Hematopoietic multipotent progenitor cell treated with erythropoietin and hydrocortisone succinate and interleukin-3 and kit ligand, for 15 days (in vitro differentiated cells): ENCODE measurements at regions not wholly inside any gene's neighbourhood (a gene's known extent, or its start where the extent isn't known, plus 50 kb on each side); places are given as distances from the start of the nearest gene placed in this dataset.
"Not testable (repeated sequence)": the region's sequence is repeated elsewhere in the genome, so short reads cannot be mapped to it uniquely, and the experiment has no call there.

Source experiments
- DNase-seq: peaks from one replicate; pipeline ENCODE4 v3.0.0-alpha.2; 2015; ENCODE audit warnings: low spot score

GRCh38 chr15:77861997-77862635 lies 215.4 kb downstream of the TBC1D2B start:
- DNase-seq: not testable (repeated sequence)

DNA sequence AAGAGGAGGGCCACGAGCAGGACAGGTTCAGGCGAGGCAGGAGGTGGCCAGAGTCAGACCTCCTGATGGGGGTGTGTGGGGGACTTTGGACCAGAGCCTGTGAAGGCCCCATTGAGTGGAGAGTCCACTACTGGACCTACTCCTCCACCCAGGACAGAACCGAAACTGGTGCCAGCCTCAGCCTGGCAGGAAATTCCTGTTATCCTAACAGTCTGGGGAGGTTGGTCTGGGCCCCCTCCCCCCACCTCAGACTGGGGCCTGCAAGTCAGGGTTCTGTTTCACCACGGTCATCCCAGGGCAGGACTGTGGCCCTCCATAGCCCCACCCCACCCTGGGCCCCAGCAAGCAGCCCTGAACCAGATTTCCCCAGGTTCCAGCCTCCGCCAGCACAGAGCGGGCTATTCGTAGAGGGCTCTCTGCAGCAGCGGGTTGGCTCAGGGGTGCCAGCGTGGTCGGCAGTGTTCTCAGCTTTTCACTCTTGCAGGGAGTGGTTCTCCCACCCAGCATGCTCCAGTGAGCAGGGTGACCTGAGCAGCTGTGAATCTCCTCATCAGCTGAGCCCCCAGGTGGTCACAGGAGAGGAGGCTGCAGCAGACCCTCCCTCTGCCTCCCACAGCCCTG lies 217.3 kb downstream of the TBC1D2B start:
- DNase-seq: no peak

DNA sequence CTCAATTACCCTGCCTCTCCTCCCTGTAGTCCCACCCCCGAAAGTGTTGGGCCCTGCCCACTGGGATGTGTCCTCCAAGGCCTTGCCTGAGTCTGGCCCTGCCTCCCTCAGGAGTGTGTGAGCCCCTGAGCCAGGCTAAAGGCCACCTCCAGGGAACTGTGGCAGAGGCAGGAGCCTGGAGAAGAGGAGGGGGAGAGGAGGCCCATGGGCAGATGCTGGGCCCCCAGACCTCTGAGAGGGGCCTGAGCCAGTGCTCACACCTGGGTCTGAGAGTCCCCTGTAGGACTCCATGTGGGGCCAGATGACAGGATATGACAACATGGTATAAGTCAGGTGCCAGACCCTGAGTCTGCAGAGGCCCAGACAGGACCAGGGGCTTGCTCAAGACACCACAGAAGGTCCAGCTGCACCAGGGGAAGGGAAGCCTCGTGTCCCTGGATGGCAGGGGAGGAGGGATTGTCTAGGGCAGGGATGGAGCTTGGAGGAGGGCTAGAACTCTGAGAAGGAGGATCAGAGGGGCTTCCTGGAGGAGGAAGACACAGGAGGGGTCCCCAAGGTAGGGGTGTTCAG lies 217.9 kb downstream of the TBC1D2B start:
- no peak for DNase-seq

- DNase-seq: no peak
Measured at GRCh38 chr15:77858792-77859490, 218.6 kb downstream of the TBC1D2B start.

DNA sequence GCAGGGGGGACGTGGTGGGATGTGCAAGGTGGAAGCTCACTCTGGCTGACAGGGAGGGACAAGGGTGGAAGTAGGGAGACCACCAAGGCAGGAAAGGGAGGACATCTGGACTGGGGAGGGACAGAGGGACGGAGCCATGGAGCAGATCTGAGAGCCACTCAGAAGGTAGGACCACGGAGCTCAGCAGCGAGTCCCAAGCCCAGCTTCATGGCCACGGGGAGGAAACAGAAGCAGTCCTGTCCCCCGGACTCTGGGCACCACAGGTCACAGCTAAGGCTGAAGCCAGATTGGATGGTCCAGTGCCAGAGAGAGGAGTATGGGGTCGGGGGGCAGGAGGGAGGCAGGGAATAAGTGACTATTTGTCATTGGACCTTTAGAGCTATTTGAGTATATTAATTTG lies 220.1 kb downstream of the TBC1D2B start:
- DNase-seq: no peak

DNA sequence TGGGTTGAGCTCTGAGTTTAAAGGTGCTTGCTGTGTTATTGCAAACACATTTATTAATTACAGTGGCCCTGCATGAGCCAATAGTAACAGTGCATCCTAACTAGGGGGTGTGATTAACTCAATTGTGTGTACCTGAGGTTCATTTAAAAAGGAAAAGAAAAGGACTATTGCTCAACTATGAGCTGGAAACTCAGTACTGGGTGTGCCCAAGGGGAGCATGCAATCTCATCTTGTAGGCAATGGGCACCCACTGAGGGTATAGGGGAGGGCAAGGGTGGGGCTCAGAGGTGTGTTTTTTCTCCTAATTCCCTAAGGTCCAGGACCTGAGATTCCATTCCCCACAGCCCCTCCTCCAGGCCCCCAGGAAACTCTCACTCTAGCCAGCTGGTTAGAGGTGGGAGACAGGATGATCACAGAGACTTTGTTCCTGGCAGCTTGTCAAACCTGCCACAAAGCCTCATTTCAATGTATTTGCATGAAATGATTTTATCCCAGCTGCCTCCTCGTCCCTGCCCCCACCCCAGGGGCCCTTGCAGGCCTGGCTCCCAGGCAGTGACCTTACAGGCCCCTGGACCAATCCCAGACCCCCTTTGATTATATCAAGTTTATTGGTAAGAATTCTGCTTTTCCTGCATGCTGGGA lies 220.7 kb downstream of the TBC1D2B start:
- no peak for DNase-seq

GRCh38 chr15:77855871-77856270 lies 221.6 kb downstream of the TBC1D2B start:
- no peak for DNase-seq

DNA sequence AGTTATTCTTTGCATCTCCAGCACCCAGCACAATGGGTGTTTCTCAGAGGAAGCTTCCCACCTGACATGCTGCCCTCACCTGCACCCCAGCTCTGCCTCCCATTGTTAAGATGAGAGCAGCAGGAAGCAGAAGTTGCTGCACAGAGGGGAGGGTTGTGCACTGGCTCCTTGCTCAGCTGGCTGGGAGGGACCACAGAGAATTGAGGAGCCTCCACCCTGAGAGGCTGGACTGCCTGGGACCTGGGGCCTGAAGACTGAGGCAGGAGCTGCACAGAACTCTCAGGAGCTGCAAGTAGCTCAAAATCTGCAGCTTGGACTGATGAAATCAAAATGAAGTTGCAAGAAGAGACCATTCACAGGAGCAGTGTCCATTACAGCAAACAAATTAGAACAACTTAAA lies 222.3 kb upstream of the LINGO1 start:
- DNase-seq: no peak

- DNase-seq: no peak
Measured at GRCh38 chr15:77853910-77854309, 221.2 kb upstream of the LINGO1 start.

GRCh38 chr15:77853008-77853328 lies 220.3 kb upstream of the LINGO1 start:
- no peak for DNase-seq

DNA sequence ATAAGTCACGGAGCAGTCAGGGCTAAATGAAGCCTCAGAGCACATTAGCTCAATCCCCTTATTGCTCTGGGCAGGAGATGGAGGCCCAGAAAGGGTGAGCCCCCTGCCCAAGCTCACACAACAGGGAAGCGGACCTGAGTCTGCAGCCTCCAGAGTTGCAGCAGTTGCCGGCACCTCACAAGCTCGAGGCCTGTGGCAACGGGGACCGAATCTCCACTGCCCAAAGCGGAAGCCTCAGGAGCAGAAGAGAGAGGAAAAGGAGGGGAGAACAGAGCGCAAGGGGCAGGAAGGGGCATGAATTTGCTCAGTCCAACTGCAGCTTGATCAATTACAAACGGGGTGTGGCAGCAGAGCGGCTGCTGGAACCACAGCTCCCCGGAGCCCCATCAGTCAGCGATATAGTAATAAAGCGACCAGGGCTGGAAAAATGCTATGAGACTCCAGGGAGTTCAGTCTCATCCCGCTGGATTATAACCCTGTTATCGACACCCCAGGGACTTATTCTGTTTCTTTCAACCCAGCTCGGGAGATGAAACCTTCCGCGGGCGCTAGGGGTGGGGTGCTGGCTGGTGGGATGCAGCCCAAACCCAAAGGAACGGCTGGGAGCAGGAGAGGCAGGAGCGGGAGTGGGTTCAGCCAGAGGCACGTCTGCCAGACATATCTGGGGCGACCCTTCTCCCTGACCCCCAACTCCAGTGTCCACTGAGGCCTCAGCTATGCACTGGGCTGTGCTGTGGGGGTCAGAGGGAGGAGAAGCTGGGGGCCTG lies 219.7 kb upstream of the LINGO1 start:
- no peak for DNase-seq

DNA sequence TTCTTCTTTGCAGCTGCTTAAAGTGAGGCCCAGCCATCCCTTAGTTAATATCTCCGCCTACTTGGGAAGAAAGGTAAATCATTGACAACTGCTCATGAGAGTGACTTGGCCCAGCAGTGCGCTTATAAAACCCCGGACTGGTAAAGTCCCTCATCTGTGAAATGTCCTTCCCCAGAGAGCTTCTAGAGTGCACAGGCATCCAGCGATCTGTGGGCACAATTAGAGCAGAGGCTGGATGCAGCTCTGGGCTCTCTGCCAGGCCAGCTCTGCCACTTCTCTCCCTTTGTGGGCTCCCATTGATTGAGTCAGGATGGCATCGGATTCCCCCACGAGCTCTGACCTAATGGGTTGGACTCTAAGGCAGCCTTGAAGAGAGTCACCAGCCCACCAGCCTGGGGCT lies 219.0 kb upstream of the LINGO1 start:
- no peak for DNase-seq

DNA sequence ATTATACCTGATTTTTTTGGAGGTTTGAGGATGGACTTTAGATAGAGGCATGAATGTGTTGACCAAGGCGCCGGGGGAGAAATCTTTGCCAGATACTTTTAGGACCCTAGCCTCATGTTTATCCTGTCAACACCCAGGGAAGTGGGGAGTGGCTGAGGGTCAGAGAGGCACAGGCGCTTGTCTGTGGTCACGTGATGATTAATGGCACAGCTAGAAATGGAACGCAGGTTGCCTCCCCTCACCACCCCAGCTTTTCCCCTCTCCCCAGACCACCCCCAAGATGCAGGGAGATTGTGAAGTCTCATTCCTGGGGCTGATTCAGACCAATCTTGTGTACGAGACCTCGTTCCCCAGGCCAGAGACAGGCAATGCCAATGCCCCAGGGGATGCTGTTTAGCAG lies 218.4 kb upstream of the LINGO1 start:
- no peak for DNase-seq

- DNase-seq: no peak
Measured at GRCh38 chr15:77846986-77847385, 214.3 kb upstream of the LINGO1 start.

- no peak for DNase-seq
Measured at GRCh38 chr15:77846360-77846759, 213.6 kb upstream of the LINGO1 start.

GRCh38 chr15:77844798-77845446 lies 212.2 kb upstream of the LINGO1 start:
- no peak for DNase-seq

DNA sequence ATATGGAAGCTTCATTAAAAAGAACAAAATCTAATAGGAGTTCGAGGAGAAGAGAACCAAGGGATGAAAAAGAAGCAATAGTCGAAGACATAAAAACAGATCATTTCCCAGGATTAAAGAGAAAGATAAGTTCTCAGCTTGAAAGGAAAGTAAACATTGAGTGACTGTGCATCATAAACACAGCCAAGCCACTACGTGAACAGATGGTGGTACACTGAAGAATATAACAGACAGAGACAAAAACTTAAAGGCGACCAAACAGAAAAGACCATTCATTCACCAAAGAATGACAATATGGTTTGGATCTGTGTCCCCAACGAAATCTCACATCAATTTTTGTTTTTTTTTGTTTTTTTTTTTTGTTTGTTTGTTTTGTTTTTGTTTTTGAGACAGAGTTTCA lies 210.8 kb upstream of the LINGO1 start:
- no peak for DNase-seq

DNA sequence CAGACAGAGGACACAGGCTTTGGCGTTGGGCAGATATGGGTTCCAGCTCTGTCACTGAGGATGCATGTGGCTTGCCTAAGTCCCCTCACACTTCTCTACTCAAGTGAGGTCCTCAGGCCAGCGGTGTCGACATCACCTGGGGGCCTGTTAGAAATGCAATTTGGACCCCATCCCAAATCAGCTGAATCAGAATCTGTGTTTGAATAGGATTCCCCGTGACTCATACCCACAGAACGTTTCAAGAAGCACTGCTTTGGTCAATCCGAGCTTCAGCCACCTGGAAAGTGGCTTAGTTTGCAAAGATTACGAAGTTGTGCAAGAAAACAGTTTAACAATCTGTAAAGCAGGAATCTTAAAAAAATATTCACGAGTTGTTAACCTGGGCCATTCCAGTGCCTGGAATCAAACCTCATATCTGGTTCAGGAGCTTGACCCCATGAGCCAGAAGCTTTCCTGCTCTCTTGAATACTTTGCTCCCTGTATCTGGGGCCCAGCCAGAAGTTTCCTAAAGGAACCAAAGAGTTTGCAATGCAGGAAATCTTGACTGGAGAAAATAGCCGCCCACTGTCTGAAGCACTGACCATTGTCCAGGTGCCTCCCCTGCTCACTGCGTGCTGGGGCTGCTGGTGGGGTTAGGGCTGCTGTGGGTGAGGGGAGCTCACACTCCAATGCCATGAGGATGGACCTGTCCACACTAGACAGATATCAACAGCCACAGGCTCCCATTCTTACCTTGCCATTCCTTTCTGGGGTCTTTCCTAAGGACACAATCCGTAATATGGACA lies 208.5 kb upstream of the LINGO1 start:
- no peak for DNase-seq

DNA sequence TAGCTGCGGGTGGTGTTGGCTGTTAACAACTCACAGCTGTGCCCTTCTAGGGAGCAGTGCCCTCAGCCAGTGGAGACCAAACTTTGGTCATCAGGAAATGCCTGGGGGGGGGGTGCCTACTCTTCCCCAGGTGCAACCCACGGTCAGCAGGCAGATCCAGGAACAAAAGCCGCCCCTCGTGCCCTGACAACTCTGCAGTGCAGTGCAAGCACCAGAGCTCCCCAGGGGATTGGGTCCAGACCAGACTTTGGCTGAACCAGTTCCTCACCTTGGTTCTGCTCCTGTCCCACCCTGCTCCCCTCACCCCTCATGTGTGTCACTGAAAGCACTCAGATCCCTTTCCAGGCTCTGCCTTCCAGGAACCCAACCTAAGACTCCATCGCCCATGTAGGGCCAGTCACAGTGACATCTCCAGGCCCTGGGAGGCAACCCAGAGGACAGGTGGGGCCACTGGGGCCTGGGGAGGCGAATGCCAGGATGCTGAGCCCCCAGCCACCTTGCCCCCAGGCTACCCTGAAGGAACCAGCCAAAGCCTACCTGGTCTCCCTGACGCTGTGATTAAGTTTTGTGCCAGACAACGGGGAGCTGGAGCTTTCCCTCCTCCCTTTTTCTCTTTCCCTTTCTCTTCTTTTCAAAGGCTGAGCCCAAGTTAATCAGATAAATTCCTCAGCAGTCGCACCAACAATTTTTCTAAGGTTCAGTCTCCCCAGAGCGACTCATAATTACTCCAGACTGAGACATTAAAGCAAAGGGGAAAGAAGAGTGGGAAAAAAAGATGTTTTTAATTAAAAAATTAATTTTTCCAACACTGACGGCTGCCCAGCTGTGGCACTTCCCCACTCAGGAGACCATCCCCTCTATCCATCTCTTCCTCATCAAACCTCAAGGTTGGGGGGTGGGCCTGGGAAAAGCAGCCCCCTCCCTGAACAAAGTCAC lies 207.5 kb upstream of the LINGO1 start:
- DNase-seq: no peak

DNA sequence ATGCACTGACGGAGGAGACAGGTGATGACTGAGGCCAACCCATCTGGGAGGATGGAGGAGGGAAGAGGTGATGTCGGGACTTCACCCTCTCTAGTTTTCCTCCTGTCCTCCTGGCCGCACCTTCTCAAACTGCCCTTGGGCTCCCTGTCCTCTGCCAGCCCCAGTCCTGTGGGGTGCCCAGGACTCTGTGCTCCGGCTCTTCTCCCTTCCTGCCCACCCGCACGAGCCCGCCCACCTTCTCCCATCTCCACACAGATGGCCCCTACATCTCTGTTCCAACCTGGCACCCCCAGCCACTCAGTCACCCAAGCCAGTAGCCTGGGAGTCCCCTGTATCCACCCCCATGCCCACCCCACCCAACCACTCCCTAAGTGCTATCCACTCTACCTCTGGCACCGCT lies 206.7 kb upstream of the LINGO1 start:
- DNase-seq: no peak
